Stimulated activated CD8-positive, alpha-beta memory T cell treated with anti-CD3 and anti-CD28 coated beads, Interleukin-12 subunit alpha, Interleukin-12 subunit beta, amount 100 ng/mL, for 1 hour (primary cell): ENCODE measurements at regions not wholly inside any gene's neighbourhood (a gene's known extent, or its start where the extent isn't known, plus 50 kb on each side); places are given as distances from the start of the nearest gene placed in this dataset.
"Not testable (repeated sequence)": the region's sequence is repeated elsewhere in the genome, so short reads cannot be mapped to it uniquely, and the experiment has no call there.

Source experiments
- DNase-seq: peaks from one replicate; pipeline ENCODE4 v3.0.0-alpha.2; 2020; ENCODE audit warnings: low read depth

DNA sequence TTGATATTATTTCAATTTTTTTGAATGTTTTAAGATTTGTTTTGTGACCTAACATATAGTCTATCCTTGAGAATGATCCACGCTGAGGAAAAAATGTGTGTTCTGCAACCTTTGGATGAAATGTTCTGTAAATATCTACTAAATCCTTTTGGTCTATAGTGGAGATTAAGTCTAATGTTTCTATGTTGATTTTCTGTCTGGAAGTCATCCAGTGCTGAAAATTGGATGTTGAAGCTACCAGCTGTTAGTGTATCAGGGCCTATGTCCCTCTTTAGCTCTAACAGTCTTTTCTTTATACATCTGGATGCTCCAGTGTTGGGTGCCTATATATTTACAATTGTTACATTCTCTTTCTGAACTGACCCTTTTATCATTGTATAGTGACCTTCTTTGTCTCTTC lies 422.3 kb downstream of the TMEM232 start:
- DNase-seq, result no peak

DNA sequence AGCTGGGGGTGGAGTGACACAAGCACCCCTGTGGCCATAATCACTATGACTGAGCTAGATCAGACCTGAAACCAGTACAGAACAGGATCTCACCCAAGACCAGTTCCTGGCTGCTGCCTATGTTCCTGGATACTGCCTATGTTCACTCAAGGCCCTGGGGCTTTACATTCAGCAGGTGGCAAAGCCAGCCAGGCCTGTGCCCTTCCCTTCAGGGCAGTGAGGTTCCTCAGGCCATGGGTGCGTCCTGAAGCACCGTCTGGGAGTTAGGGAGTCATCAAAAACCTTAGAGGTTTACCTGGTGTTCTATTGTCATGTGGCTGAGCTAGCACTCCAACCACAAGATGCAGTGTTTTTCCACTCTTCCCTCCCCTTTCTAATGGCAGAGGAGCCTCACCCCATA lies 419.8 kb downstream of the TMEM232 start:
- DNase-seq, result no peak

DNA sequence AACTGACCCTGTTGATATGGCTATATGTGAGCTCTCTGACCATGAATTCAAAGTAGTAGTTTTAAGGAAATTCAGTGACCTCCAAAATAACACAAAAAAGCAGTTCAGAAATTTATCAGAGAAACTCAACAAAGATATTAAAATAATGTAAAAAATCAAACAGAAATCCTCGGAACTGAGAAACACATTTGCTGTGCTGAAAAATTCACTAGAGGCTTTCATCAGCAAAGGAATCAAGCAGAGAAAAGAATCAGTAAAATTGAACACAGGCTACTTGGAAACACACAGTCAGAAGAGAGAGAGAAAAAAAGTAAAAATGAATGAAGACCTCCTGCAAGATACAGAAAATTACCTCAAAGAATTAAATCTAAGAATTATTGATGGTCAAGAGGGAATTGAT lies 417.2 kb downstream of the TMEM232 start:
- DNase-seq, result no peak

DNA sequence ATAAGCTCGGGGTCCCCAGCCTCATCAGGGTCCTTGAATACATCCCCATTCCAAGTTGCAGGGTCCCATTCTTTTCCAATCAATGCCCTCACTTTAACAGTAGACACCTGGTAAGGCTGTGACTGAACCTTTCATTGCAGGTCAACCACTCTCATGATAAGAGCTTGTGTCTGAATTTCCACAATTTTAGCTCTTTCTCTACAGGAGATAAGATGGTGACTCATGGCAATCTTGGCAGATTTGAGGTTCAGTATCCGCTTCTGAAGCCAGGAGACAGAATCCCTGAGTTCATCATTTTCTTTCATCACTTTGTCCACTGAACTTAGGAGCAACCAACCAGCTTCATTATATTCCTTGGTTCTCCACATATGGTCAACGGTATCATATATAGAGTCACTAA lies 409.9 kb downstream of the TMEM232 start:
- not testable (repeated sequence) for DNase-seq

DNA sequence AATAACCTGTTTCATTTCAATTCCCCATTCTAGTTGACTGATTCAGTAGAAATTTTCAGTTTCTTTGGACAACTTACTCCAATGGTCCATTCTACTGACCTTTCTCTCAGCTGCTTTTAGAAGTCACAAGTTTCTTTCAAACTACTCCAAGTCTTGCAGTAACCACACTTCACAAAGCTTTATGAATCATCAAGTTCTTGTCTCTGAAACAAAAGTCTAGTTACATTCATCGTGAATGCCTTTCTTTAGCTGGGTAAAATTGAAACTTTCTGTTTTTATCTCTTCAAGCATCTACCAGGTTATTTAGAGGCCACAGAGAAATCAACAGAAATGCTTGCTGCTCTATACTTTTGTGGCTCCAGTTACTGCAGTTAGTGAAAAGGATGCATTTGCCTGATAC lies 405.4 kb downstream of the TMEM232 start:
- no peak for DNase-seq

DNA sequence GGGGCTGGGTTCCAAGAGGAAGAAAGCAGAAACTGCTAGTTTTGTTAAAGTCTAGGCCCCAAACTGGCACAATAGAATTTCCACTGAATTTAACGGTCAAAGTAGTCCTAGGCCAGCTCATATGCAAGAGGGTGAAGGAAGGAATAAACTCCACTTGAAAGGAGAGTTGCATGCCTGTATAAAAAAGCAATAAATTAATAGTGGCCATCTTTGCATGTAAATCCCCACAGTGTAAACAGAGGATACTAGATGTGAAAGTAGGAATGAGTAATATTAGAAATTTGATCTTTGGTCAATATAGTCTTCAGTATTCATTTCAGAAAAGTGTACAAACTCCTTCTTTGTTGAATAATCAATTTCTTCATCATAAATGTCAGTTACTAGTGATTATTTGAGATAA lies 403.1 kb downstream of the TMEM232 start:
- no peak for DNase-seq

DNA sequence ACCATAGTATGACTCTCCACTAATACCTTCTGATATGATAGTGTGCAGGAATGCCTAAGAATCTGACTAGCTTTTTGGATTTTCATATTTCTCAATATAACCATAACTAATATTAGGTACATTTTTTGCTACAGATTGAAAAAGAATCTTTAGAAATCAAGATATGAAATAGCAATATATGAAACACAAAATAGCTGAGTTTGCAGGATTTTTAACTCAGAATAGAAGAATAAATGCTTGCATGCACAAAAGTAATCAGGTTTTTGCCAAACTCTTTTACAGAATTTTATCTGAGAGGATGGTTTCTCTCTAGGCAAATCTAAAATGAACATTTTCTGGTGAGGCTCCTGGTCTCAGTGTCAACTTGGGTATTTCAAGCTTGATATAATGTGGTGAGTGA lies 402.6 kb downstream of the TMEM232 start:
- DNase-seq, result no peak

DNA sequence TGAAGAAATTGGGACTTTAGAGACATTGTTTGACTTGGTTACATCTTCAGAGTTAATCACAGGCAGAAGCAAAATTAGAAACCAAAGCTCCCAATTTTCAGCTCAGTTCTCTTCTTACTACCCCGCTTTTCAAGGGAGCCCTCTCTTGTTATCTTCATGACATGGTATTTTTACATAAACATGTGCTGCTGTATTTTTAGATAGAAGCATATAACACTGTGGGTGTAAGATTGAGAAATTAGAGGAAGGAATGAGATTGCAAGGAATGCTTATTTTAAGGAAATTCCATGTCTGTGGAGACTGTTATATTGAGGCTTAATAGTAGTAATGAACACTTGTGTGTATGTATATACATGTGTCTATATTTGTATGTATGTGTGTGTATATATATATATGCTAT lies 401.6 kb downstream of the TMEM232 start:
- no peak for DNase-seq

DNA sequence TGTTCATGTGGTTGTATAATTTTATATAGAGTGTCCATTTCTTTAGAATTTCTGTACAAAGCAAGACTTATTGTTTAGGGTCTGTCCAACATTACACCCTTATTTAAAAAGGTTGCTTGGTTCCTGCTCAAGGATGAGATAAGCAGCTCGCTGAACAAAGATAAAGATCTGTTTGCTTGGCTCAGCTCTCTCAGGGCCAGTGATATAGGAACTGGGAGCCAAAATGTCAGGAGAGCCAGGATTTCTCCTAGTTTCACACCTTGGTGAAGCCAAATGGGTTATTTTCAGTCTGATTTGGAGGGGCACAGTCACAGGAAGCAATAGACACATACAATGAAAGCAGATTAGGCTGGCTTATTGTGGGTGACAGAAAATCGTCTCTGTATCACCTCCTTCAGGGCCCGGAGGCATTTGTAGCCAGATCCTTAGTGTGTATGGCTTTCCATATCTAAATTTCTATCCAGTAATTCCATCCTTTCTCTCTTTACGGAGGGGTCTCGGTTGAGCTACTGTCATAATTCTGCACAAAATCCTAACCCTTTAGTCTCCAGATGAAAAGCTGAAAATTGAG lies 396.4 kb downstream of the TMEM232 start:
- no peak for DNase-seq

DNA sequence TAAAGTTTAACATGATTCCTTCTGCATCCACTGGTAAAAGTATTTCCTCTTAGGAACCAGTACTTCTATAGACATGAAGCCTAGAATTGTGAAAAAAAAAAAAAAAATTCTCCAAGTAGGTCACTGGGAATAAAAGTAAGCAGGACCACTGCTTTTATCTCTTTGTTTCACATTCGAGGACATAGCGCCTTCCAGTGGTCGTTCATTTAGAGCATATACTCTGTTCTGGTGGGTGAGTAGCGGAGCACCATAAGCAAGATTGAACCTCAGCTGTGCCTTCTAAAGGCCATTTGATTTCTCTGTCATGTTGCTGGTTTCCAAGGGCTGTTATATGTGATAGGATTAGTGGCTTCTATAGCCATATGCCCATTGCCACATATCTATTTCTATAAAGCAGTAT lies 393.1 kb downstream of the TMEM232 start:
- no peak for DNase-seq

DNA sequence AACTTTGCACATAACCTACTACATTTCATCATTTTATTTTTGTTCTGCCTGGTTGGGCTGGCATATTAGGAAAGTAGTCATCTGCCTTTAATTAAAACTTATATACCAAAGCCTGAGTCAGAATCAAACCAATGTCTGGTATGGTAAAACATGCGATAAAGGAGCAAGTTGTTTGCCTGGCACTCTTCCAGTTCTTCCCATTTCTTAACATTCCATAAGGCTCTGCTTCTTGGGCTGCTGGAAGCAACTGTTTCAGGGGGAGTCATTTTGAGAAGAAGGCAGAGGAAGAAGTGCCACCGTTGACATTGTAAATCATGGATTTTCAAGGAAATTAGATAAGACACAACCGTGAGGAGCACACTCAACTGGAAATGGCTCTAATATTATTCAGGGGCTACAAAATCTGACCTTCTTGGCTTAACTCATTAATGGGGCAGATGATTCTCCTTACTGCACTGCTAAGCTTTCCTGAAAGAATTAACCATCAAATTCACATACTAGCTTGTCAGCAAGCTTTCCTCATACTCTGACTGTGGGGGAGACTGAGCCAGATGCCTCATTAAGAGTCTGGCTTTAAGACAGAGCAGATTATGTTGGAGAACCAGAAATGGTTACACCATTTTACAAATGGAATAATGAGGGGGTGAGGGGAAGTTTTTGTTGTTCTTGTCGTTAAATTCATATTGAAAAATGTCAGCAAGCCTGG lies 391.0 kb downstream of the TMEM232 start:
- no peak for DNase-seq

DNA sequence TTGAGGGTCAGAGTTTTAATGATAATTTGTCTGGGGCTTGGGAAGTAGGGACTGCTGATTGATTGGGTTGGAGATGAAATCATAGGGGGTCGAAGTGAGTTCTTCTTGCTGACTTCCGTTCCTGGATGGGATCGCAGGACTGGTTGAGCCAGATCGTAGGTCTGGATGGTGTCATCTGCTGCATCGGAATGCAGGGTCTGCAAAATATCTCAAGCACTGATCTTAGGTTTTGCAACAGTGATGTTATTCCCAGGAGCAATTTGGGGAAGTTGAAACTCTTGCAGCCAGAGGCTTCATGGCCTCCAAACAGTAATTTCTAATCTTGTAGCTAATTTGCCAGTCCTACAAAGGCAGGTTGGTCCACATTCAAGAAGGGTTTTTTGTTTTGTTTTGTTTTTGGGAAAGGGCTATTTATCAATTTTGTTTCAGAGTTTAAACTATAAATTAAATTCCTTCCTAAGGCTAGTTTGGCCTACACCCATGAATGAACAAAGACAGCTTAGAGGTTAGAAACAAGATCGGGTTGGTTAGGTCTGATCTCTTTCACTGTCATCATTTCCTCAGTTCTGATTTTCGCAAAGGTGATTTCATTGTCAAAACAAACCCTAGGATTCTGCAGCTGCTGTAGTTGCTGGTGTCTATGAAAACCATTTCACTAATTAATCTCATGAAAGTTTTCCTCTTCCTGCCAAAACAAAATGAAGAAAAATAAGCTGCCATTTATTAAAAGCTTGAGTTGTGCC lies 388.0 kb downstream of the TMEM232 start:
- no peak for DNase-seq

DNA sequence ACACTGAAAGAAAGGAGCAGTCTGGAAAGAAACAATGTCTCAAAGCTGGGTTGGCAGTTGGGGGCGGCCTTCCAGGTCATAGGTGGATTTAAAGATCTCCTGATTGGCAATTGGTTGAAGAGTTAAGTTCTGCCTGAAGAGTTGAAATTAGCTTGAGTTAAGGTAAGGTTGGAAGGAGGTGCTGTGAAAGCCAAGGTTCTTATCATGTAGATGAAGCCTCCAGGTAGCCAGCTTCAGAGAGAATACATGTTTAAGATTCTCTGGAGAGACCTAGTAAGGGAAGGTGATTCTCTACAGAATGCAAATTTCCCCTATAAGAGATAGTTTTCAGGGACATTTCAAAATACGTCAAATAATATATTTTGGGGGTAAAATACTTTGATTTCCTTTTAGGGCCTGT lies 387.1 kb downstream of the TMEM232 start:
- DNase-seq, result no peak

DNA sequence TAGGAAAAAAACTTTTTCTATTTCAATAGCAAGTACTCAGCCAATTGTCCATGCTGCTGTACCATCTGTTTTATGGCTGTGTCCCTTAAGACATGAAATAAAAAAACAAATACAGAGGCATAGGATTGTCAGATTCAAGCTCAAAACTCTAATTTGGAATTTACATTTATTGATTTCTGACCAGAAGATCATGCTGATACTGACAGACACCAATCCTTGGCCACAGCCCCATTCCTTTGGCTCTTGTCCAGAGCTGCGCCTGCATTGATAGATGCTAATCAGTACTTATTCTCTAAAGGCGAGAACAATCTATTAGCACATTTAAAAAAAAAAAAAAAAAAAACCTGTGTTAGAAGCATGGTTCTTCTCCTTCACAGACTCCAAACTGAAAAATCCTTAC lies 384.6 kb downstream of the TMEM232 start:
- no peak for DNase-seq

DNA sequence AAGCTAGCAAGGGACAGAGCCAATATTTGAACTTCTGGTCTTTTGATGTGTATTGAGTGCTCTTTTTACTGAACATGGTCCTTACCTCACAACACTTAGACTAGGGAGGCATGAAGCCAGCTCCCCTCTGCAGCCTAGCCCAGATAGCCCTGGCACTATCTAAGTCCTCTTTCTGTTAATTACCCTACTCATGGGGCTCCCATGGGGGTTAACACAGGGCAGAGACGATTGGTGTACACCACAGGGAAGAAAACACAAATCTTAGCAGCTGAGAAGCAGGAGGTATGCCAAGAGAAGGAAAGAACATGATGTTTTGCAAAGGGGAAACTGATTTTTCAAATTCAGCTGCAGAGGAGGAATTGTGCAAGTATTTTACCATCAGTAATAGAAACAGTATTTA lies 383.8 kb downstream of the TMEM232 start:
- no peak for DNase-seq

DNA sequence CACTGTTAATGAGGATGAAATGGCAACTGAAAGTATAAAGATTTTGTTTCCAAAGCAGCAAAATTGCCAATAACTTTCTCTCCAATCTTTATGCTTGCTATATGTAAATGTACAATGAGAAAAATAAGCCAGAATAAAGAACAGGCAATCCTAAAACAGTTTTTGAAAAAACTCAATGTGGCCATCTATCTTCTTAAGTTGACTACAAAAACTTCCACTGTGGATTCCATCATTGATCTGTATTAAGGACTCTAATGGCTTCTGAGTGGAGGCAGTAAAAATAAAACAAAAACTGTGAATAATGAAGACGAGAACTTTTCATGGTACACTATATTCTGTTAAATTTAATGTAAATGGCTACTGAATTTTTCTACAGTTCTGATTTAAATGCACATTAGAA lies 382.9 kb downstream of the TMEM232 start:
- no peak for DNase-seq

DNA sequence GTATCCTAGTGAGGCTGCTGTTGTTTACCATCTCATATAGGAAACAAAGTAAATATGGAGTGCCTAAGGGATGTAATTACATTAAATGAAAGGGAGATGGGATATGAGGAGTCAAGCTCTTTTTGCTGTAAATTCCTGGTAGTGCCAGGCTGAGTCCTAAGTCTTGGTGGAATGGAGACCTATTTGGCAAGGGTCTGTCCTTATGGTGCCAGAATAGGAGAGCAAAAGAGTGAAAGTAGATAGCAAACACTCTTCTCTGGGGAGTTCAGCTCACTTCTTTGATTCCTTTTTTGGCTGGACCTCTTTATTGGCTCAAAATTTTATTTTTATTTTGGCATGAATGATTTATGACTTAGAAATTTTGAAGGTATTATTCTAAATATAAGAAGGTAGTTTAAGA lies 380.8 kb downstream of the TMEM232 start:
- DNase-seq, result no peak

DNA sequence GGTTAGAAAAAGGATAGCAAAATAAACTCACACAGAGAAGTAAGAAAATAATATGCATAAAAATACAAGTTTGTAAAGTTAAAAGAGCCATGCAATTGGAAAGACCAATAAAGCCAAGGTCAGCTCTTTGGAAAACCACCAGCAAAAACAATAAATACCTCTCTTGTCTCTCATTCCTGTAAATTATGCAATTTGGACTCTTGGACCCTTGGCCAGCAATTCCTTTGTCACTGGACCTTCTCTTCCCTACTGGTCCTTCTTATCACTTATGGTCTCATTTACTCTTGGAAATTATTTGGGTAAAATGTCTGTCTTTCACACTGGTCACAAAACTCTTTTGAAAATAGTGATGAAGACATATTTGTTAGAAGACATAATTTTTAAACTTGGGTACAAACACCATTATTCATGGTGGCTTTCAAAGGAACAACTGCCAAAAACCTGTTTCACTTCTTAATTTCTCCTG lies 379.5 kb downstream of the TMEM232 start:
- no peak for DNase-seq

DNA sequence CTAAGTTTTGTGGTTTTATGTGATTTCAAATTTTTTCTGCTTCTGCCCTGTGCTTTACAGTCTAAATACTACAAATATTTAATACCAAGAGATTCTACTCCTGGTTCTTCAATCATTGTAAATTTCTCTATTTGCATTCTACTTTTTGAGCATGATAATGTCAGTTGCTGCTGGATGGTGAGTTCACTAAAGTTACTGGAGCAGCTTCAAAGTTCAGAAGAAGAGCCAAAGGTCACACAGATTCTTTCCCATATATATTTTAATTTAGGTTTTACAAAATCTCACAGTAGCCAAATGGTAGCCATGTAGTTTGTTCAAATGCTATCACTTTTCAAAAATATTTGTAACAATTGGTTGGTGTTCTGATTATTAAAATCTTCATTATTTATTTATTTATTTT lies 378.7 kb downstream of the TMEM232 start:
- no peak for DNase-seq

DNA sequence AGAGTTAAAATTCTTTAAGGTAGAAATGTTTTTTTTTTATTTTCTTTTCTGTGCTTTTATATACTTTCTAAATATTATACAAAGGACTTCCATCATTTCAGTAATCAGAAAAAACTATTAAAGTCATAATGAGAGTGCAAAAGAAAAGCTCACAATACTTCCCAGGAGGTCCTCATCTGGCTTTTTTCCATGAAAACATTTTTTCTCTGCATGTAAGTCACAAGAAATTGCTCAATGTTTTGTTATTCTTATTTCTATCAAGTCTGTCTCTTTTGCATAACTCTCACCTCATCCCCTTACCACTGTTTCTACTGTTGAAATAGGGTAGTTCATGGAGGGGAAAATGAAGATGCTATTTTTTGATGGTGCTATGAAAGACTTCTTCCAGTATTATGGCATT lies 375.0 kb downstream of the TMEM232 start:
- DNase-seq, result no peak

DNA sequence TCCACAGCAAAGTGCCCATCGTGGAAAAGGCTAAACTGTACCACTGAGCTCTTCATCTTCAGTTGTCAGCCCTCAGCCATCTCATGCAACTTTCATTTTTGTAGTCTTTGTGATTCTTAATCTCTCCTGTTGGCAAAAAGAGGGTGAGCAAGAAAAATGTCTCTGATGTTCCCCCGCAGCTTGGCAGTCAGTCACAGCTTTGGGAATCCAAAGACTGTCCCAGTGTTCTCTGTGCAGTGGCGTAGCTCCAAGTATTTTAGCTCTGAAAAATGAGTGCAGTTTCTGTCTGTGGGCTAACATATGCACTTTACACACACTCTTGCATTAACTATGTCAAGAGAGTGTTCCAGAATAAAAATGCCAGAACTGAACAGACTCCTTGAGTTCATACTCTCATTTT lies 372.2 kb downstream of the TMEM232 start:
- DNase-seq, result no peak

DNA sequence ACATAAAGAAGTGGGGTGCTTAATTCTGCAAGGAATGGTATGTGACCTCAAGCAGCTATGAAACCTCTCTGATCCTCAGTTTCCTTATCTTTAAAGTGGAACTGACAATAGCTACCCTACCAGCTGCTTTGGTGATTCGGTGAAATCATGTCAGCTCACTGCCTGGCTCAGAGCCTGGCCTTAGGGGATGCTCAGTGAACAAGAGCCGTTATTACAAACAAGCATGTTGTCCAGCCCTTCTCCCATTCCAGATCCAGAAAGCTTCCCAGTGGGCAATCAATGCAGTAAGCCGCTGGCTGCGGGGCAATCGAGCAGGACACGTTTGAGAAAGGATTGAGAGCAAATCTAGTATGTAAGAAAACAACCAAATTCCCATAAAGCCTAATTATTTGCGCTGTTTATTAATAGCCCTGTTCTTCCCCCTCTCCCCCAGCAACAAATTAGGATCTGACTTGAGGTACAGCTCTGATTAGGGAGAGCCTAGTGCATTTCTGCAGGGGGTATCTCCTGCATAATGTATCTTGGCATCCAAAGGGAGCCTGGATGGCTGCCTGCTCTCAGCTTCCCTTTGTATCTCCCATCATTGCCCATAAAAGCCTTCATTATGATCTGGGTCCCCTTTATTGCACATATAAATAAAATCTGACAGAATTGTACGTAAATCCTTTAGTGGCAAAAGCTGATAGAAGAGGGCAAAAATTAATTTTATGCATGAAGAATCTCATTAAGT lies 371.4 kb downstream of the TMEM232 start:
- no peak for DNase-seq

DNA sequence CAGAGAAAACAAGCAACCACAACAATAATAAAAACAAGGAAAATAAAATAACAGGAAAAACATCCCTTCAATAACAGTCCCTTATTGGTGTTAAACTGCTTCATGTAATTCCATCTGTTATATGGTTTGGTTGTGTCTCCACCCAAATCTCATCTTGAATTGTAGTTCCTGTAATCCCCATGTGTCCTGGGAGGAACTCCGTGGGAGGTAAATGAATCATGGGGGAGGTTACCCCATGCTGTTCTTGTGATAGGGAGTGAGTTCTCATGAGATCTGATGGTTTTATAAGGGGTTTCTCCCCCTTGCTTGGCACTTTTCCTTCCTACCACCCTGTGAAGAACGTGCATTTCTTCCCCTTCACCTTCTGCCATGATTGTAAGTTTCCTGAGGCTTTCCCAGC lies 369.8 kb downstream of the TMEM232 start:
- DNase-seq, result no peak
